ENCODE measurements at regions not wholly inside any gene's neighbourhood (a gene's known extent, or its start where the extent isn't known, plus 50 kb on each side); places are given as distances from the start of the nearest gene placed in this dataset.

GRCh38 chr9:92176800-92177185, 61.6 kb upstream of the SPTLC1 start:
- TF ChIP-seq ZNF8 (CRISPR knock-in tag; IDR thresholded peaks at IDR 0.05) (no peak), ZFP30 (CRISPR knock-in tag; IDR thresholded peaks at IDR 0.05) (no peak), PATZ1 (CRISPR knock-in tag; IDR thresholded peaks at IDR 0.05; ENCODE audit: borderline replicate concordance) (no peak), OSR1 (CRISPR knock-in tag; IDR thresholded peaks at IDR 0.05) (no peak), ZNF70 (CRISPR knock-in tag; IDR thresholded peaks at IDR 0.05) (no peak), ESRRG (CRISPR knock-in tag; IDR thresholded peaks at IDR 0.05) (no peak), TCF4 (CRISPR knock-in tag; IDR thresholded peaks at IDR 0.05; ENCODE audit: borderline replicate concordance) (no peak), RARB (CRISPR knock-in tag; IDR thresholded peaks at IDR 0.05) (no peak), CREB5 (CRISPR knock-in tag; IDR thresholded peaks at IDR 0.05; ENCODE audit: low read depth) (no peak)

Measured in SK-N-SH treated with all-trans-retinoic acid at 6 μM for 48 hours (cell line).